Activated naive CD4-positive, alpha-beta T cell treated with Interleukin-2 at 50 U/mL for 16 hours (primary cell): ENCODE measurements at regions not wholly inside any gene's neighbourhood (a gene's known extent, or its start where the extent isn't known, plus 50 kb on each side); places are given as distances from the start of the nearest gene placed in this dataset.
"Not testable (repeated sequence)": the region's sequence is repeated elsewhere in the genome, so short reads cannot be mapped to it uniquely, and the experiment has no call there.

Experiments
- DNase-seq: peaks from one replicate; pipeline ENCODE4 v3.0.0-alpha.2; 2020

DNA sequence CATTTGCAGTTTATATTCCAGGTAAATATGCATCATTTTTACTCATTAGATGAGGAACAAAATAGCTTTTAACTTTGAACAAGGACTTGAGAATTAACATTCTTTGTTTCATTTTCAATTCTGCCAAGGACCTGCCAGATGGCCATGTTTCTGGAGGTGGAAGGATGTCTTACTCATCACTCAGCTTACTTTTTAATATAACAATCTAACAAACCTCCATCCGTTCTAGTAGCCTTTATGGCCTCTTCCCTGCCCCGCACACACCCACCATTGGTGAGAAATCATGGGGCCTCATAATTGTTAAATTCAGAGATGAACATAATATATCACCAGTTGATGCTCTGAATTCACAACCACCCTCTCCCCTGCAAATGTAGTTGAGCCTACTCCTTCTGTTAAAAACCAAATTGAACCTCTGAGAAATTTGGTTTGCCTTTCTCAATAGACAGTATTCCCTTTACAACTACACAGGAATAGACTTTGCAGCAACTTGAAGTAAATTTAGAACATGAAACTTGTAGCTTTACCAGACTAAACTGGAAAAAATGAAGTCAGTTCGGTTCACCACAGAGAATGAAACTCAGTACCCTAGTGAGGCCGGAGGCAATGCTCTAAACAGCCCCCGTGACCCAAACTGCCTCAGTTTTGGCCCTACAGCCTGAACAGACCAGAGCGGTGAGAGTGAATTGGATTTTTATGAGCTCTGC lies 50.1 kb upstream of the ACSL4 start:
- DNase-seq, result no peak

DNA sequence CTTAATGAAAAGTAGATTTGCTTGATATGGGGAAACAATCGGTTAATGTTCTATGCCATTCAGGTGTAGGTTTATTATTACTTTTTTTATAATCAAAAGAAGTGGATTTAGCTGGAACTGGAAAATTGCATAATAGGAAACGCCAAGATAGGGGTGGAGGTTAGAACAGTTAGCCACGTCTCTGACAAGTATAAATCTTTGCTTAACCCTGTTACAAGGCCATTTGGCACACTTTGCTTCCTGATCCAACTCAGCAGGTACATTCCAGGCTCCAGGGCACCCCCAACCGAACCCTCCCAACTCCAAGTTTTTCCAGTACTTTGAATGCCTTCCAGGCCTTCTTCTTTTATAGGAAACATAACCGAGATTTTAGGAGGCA lies 50.6 kb upstream of the ACSL4 start:
- no peak for DNase-seq

DNA sequence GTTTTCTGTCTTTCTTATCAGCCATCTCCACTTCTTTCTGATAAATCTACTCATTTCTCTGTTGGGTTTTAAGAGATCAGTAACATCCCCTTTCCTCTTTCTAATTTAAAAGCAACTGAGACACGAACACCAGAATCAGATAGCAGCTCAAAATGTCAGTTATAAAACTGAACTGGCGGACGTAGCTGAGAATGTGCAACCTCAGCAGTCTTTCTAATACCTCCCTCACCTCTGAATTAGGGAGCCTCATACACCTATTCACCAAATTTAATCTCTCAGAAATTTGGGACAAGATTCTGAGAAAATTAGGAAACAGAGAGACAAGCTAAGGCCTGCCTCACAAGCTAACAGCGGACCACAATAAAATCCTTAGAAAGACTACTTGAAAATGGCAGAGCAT lies 52.0 kb upstream of the ACSL4 start:
- DNase-seq, result no peak

DNA sequence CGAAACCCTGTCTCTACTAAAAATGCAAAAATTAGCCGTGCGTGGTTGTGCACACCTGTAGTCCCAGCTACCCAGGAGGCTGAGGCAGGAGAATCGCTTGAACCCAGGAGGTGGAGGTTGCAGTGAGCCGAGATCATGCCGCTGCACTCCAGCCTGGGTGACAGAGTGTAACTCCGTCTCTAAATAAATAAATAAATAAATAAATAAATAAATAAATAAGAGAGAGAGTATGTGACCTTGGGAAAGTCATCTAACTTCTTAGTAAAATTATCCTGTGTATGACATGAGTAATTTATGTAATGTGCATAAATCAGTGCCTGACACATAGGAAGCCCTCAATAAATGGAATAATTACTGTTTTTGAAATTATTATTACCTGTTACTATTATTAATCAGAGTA lies 57.5 kb upstream of the ACSL4 start:
- DNase-seq, result not testable (repeated sequence)

DNA sequence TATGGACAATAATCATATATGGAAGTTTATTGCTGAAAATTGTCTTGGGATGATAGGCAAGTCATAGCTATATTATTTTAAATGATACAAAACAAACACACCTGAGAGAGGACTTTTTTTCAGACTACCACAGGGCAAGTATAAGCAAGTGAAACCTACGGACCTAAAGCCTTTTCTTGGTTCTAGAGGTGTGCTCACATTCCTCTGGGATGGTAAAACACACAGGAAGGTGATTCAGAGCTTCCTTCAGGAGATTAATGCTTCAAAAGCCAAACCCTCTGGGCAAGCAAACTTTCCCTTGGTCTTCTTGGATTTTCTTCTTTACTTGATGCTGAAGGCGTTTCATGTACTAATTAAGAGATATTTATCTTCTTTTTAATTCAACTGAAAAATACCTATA lies 60.1 kb upstream of the ACSL4 start:
- no peak for DNase-seq

DNA sequence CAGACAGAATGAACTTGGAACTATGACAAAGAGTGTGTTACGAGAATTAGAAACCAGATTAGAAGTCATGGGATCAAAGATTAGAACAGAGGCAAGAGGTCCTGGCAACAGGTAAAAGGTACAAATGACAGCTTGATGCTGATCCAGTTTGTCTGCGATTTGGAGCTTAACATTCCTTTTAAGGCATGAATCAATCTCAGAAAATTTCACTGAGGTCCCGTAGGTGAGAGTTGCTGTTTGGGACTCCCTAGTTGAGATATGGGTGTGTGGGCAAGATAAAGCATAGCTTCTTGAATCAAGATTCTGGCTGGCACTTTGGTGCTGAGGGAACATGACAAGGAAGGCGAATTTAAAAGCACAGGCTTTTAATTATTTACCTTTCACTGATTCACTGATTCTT lies 62.6 kb upstream of the ACSL4 start:
- DNase-seq, result no peak

DNA sequence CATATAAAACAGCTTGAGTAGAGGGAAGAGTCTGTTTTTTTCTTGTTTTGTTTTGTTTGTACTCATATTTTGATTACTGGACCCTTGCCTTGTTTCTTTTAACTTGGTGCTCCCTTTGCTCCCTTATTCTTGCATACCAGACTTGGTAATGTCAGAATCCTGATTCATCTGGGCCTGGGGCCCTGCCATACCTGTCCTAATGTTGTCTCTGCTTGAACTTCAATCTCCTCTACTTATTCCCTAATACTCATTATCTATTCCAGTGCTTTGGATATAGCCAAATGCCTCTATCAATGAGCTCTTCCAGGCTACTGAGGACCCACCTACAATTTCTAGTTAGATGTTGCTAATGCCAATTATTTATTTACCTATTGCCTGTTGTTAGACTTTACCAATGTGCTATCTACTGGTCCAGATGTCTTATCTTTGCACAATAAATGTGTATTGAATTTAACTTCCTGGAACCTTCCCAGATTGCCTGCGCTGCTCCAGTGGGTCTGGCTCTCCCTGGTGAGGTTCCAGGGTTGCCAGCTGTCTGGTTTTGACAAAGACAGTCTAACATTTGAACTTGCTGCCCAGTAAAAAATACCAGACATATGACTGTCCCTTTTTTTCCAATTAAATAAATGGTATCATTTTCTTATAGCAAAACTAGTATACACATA lies 64.4 kb upstream of the ACSL4 start:
- no peak for DNase-seq

DNA sequence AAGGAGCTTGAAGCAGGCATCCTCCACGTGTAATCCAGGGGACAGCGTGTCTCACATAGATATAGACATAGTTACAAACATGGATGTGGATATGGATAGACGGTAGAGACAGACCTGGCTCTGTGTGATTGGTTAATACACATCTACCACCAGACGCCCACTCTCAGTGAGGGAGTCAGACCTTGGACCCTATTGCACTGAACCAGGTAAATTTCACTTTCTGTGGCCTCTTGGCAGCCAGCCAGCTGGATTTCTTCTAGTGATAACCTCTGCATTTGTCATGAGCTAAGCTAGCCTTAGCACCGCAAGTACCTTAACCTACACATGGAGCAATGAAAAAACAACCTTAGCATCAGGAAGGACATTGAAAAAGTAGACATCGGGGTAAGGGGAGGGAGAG lies 79.2 kb upstream of the ACSL4 start:
- DNase-seq, result no peak

DNA sequence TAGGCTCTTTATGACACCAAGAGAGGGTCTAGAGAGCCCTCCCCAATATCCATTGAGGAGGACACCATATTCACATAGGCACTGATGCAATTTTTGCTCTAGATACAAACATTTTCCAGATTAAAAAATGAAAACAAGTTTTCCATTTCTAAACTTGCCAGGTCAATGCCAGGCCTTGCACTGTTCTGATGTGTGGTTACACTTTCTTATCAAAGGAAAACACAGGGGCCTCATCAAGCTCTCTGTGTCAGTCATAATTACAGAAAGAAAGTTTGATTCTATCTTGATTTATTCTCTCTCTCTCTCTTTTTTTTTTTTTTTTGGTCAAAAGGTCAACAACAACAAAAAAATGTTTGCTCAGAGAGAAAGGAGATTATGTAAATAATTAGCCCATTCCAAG lies 80.2 kb upstream of the ACSL4 start:
- no peak for DNase-seq

DNA sequence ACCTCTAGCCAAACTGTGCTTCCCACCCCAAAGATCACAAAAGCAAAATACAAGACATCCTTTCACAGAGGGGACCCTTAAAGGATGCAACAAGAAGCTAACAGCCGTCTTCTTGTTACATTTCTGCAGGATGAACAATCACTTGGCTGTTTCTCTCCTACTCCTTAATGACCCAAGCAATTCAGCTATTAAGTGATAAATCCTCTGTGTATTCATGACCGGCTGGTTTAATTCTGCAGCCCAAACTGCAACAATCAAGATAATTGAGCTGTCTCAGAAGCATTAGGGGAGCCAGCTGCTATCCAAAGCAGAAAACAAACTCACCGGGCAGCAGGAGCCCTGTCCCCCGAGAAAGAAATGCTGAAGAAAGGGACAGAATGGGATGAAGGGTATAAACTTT lies 85.9 kb upstream of the ACSL4 start:
- no peak for DNase-seq

DNA sequence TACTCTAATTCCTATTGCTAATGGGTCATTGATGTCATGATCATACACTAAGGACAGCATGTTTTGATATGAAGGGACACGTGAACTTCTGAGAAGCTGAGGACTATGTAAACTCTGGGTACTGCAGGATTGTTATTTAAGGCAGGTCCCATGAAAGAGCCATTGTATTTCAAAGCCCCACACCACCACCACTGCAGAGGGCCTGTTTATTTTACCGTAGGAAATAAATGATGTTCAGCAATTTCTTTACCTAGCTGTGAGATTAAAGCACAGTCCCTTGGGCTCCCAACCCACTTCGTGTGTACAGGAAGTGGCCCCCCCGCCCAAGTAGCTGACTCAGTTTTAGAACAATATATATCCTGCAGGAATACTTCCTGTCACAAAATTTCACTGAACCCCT lies 89.8 kb upstream of the ACSL4 start:
- DNase-seq, result no peak

DNA sequence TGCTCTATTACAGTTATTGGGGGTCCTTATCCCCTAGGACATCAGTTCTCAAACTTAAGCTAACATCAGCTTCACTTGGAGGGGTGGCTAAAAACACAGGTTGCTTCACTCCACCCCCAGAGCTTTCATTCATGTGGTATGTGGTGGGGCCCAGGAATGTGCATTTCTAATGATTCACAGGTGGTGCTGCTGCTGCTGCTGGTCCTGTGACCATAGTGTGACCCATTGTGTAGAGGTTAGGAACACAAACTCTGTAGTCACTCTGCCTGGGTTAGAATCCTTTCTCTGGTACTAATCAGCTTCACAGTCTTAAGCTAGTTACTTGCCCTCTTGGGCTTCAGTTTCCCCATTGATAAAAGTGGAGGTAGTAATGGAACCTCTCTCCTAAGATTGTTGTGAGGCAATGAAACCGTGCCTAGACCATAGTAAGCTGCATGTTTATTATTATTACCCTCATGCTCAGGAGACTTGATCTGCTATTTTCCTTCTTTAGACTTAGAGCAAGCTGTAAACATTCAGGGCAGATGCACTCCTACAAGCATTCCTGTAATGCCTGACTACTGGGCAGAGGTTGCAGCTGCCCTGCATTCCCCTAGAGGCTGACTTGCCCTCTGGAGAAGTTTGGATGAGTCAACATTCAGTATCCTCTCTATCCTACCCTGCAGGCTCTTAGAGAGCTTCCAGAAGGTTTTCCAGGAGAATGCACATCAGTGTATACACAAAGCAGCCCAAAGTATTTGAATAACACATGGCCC lies 94.1 kb upstream of the ACSL4 start:
- DNase-seq, result no peak

DNA sequence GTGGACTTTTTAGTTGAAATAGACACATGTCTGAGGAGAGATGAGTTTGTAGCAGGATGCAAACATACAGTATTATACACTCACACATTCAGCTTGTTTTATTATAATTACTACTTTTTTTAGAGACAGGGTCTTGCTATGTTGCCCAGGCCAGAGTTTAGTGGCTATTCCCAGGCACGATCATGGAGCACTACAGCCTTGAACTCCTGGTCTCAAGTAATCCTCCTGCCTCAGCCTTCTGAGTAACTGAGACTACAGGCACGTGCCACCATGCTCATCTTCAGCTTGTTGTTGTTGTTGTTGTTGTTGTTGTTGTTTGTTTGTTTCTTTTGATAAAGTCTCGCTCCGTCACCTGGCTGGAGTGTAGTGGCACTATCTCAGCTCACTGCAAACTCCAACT lies 94.7 kb upstream of the ACSL4 start:
- DNase-seq, result no peak

DNA sequence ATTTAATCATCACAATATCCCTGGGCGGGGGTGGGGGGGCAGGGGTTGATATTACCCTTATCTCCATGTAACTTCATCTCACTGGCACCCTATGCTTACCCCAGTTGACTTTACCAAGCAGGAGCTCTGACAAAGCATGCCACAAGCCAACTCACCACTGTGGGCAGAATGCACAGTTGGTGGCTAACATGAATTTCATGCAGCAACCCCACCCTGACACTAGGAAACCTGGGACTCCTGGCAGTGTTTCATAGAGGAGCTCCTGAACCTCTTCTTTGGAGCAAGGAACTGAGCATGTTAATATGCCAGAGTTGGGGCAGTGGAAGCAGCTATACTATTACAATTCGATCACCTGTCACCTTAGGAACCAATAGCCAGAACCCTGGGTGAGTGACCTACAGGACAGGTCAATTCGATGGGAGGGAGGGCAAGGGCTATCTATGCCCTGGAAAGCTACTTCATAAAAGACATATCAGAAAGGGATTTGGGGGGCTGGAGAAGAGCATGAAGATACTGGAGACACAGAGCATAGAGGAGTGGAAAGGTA lies 97.2 kb upstream of the ACSL4 start:
- DNase-seq, result no peak

DNA sequence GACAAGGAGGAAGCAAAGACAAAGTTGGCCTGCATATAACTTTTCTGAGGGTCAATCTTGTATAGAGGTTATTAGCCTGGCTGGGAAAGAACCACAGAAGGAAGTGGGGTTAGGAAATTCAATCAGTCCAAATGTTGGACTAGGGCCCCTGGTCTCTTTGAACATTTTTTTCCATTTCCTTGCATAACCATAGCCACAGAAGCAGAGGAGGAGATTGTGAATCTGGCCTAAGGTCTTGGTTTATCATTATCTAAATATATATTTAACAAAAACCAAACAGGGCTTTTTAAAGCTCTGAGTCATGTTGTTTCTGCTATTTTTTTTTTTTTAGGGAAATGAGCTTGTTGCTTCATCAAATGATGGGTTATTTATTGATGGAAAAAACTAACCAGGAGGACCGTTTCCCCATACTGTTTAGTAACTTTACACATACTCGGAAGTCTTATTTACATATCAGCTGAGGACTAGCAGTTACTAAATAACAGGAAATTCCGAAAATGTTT lies 97.7 kb upstream of the ACSL4 start:
- DNase-seq, result no peak

DNA sequence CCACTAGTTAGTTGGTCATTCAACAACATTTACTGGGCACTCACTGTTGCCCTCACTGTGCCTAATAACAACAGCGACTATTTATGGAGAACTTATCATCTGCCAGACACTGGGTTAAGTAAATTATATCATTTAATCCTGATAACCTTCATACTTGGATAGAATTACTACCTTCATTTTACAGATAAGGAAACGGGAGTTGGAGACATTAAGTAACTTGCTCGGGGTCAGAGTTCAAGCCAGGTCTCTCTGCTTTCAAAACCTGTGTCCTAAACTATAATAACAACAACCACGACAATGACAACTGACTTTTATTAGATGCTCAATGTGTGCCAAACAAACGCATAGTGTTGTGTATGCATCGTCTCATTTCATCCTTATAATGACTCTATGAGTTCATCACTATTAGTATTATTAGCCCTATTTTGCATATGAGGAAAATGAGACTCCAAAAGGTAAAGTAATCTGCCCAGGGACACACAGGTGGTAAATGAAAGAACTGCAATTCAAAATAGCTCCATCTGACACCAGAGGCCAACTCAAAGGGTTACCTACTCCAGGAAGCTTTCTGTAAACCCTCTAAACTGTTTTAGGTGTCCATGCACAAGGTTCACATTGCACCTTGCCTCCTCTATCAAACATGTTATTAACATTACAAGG lies 98.4 kb upstream of the ACSL4 start:
- DNase-seq, result no peak

DNA sequence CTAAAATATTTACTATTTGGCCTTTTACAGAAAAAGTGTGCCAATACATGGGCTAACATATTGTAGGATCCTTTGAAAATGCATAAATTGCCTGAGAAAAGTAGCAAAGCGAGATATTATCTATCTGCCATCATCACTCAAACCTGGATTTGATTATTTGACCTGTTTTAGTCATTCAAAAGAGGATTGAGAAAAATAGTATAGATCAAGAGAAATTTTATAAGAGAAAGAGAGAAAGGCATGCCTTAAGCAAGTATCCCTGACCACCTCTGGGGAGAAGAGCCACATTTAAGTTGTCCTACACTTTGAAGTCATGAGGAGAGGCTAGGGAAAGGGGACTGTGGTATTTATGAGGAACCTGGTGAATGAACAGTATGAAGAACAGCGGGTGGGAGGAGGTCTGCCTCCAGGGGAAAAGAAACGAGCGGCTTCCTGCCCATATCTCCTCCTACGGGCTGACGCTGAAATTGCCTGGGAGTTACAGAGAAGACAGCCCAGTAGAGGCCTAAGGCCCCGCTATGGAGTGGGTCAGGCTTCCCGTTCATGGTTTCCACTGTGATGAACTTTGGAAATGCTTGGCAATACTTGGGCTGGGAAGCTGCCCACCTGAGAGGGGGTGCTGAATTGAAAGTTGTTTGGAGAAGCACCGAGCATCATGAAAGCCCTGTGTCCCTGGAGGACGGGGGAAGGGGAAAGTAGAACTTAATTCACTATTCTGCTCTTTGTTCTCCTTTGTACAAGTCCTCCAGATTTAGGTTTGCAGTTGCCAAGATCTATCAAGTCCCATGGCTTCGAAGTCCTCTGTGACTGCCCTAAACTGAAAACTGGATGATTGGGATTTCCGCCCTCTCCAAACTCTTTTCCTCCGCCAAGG lies 106.9 kb upstream of the ACSL4 start:
- no peak for DNase-seq

DNA sequence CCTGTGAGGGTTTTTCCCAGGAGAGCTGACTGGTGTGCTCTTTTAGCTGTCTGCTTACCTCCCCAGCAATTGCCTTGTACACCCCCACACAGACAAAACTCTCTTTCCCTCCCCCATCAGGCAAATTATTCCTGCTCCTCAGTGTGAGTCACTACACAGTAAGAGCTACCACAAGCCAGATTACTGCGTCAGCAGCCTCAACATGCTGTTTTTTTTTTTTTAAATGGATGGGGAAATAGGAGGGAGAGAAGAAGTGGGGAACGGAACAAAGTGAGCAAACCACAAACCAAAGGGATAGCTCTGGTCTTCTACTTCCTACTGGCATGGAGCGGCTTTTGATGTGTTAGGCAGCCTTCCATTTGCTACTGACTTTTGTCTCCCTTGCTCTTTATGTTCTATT lies 107.5 kb upstream of the ACSL4 start:
- DNase-seq, result no peak

DNA sequence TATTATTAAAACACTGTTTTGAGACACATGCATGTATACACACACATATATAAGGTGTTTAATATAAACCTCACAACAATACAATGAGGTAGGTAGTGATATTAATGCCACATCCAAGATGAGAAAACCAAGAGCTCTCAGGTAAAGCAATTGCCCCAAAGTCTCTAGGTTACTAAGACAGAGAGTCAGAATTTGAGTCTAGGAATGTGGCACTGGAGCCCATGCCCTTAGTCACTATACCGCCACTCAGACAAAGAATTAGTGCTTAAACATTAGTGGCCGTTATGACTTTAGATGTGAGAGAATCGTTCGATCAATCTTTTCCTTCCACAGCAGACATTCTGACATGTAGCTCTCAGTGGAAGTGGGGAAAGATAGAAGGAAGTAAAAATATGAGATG lies 108.2 kb upstream of the ACSL4 start:
- DNase-seq, result no peak

DNA sequence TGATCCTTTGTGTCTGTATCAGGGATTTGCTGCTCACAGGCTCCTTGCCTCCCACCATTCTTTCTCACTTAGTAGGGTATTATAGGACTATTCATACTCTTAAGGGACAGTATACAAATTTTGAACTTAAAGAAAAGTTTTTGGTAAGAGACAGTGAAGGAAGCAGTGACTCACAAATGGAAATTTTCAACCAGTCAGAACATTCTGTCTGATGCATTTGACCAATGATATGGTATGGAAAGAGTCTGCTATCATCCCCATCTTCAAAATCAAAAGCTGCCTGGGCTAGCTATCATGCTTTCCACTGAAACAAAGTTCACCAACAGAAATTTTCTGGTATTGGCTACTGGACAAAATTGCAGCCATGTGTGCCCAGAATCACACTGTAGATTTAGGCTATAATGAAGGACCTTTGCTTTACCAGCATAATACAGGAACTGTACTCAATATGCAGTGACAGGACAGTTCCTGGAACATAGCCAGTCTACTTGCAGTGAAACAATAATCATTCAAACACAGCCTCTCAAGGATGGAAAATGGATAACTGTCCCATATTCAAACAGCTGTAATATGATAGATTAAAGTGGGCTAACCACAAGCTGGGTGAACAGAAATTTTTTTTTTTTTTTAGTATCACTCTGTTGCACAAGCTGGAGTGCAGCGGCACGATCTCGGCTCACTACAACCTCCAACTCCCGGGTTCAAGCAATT lies 109.0 kb upstream of the ACSL4 start:
- no peak for DNase-seq

DNA sequence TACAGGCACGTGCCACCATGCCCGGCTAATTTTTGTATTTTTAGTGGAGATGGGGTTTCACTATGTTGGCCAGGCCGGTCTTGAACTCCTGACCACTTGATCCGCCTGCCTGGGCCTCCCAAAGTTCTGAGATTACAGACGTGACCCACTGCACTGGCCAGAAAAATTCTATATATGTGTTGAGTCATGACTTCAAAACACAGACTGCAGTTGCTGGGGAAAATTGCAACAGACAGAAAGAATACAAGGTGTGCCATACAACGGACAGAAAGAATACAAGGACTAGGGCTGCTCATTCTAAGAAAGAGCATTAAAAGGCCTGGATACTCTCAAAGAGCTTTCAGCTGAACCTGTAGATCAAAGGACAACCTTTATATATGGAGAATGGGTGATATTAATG lies 109.6 kb upstream of the ACSL4 start:
- DNase-seq, result no peak
